SH-SY5Y (cell line): ENCODE measurements at regions not wholly inside any gene's neighbourhood (a gene's known extent, or its start where the extent isn't known, plus 50 kb on each side); places are given as distances from the start of the nearest gene placed in this dataset.

Experiments
- GATA2 ChIP-seq: IDR thresholded peaks from 2 replicates; pipeline ENCODE4 v1.6.1; 2011; ENCODE audit warnings: mild to moderate bottlenecking, low read depth, low read length
- GATA3 ChIP-seq: IDR thresholded peaks from 2 replicates; pipeline ENCODE4 v1.6.1; 2011; ENCODE audit warnings: low read depth, mild to moderate bottlenecking, low read length, moderate library complexity

GRCh38 chr1:115893545-115893944 is 52.6 kb upstream of the NHLH2 start:
- TF ChIP-seq GATA2 (no peak), GATA3 (no peak)
